ENCODE measurements at regions not wholly inside any gene's neighbourhood (a gene's known extent, or its start where the extent isn't known, plus 50 kb on each side); places are given as distances from the start of the nearest gene placed in this dataset.
"Not testable (repeated sequence)": the region's sequence is repeated elsewhere in the genome, so short reads cannot be mapped to it uniquely, and the experiment has no call there.

- no peak for DNase-seq (ENCODE audit: low read depth, low spot score)
These were observed 51.5 kb upstream of the GRM3 start for GRCh38 chr7:86592185-86592584.

GRCh38 chr7:86574006-86574405, 69.7 kb upstream of the GRM3 start:
- H3K4me3 ChIP-seq (ENCODE audit: low read length): no peak overlapping the region
- DNase-seq (ENCODE audit: low read depth, low spot score): no peak

More at GRCh38 chr7:86592185-86592584, 51.5 kb upstream of the GRM3 start:
- H3K4me3 ChIP-seq (ENCODE audit: low read length): no peak overlapping the region

GRCh38 chr7:86558680-86559501, 84.8 kb upstream of the GRM3 start:
- DNase-seq (ENCODE audit: low read depth, low spot score): no peak

GRCh38 chr7:86534641-86535040, 109.1 kb upstream of the GRM3 start:
- no peak overlapping the region for H3K4me3 ChIP-seq (ENCODE audit: low read length)
- no peak for DNase-seq (ENCODE audit: low read depth, low spot score)

More at GRCh38 chr7:86558680-86559501, 84.8 kb upstream of the GRM3 start:
- H3K4me3 ChIP-seq (ENCODE audit: low read length): no peak overlapping the region

- DNase-seq (ENCODE audit: low read depth, low spot score): no peak
- H3K4me3 ChIP-seq (ENCODE audit: low read length): no peak overlapping the region
These were observed 139.5 kb upstream of the GRM3 start for GRCh38 chr7:86504229-86504628.

GRCh38 chr7:86499986-86500385, 143.7 kb upstream of the GRM3 start:
- H3K4me3 ChIP-seq (ENCODE audit: low read length): no peak overlapping the region
- DNase-seq (ENCODE audit: low read depth, low spot score): no peak

GRCh38 chr7:86485827-86486226, 157.9 kb upstream of the GRM3 start:
- H3K4me3 ChIP-seq (ENCODE audit: low read length): no peak overlapping the region
- DNase-seq (ENCODE audit: low read depth, low spot score): no peak

GRCh38 chr7:86479144-86479543, 164.6 kb upstream of the GRM3 start:
- H3K4me3 ChIP-seq (ENCODE audit: low read length): no peak overlapping the region

GRCh38 chr7:86477343-86477935, 166.3 kb upstream of the GRM3 start:
- no peak overlapping the region for H3K4me3 ChIP-seq (ENCODE audit: low read length)
- DNase-seq (ENCODE audit: low read depth, low spot score): no peak

More at GRCh38 chr7:86479144-86479543, 164.6 kb upstream of the GRM3 start:
- DNase-seq (ENCODE audit: low read depth, low spot score): no peak

GRCh38 chr7:86470763-86471162, 172.9 kb upstream of the GRM3 start:
- no peak for DNase-seq (ENCODE audit: low read depth, low spot score)
- H3K4me3 ChIP-seq (ENCODE audit: low read length): no peak overlapping the region

- peak; percentile 76 for DNase-seq (ENCODE audit: low read depth, low spot score)
These were observed 173.9 kb upstream of the GRM3 start for GRCh38 chr7:86469680-86470295.

GRCh38 chr7:86454753-86455152, 189.0 kb upstream of the GRM3 start:
- DNase-seq (ENCODE audit: low read depth, low spot score): no peak
- H3K4me3 ChIP-seq (ENCODE audit: low read length): no peak overlapping the region

More at GRCh38 chr7:86469680-86470295, 173.9 kb upstream of the GRM3 start:
- no peak overlapping the region for H3K4me3 ChIP-seq (ENCODE audit: low read length)

- H3K4me3 ChIP-seq (ENCODE audit: low read length): no peak overlapping the region
- no peak for DNase-seq (ENCODE audit: low read depth, low spot score)
These were observed 190.3 kb upstream of the GRM3 start for GRCh38 chr7:86453454-86453853.

- no peak for DNase-seq (ENCODE audit: low read depth, low spot score)
- no peak overlapping the region for H3K4me3 ChIP-seq (ENCODE audit: low read length)
These were observed 194.9 kb upstream of the GRM3 start for GRCh38 chr7:86448856-86449255.

- H3K4me3 ChIP-seq (ENCODE audit: low read length): no peak overlapping the region
- DNase-seq (ENCODE audit: low read depth, low spot score): no peak
These were observed 198.4 kb upstream of the GRM3 start for GRCh38 chr7:86445285-86445684.

GRCh38 chr7:86444245-86444644, 199.5 kb upstream of the GRM3 start:
- DNase-seq (ENCODE audit: low read depth, low spot score): no peak
- H3K4me3 ChIP-seq (ENCODE audit: low read length): no peak overlapping the region

GRCh38 chr7:86440420-86440819, 203.3 kb upstream of the GRM3 start:
- not testable (repeated sequence) for H3K4me3 ChIP-seq (ENCODE audit: low read length); DNase-seq (ENCODE audit: low read depth, low spot score)

GRCh38 chr7:86437951-86438450, 205.7 kb upstream of the GRM3 start:
- DNase-seq (ENCODE audit: low read depth, low spot score): no peak
- no peak overlapping the region for H3K4me3 ChIP-seq (ENCODE audit: low read length)

- no peak overlapping the region for H3K4me3 ChIP-seq (ENCODE audit: low read length)
- DNase-seq (ENCODE audit: low read depth, low spot score): no peak
These were observed 211.9 kb upstream of the GRM3 start for GRCh38 chr7:86431761-86432160.

GRCh38 chr7:86411814-86412213, 231.9 kb upstream of the GRM3 start:
- no peak overlapping the region for H3K4me3 ChIP-seq (ENCODE audit: low read length)
- DNase-seq (ENCODE audit: low read depth, low spot score): no peak
